ENCODE measurements at regions not wholly inside any gene's neighbourhood (a gene's known extent, or its start where the extent isn't known, plus 50 kb on each side); places are given as distances from the start of the nearest gene placed in this dataset.

- DNase-seq (ENCODE audit: low read depth) = no peak
- TF ChIP-seq CTCF (conservative IDR thresholded peaks at IDR 0.05; ENCODE audit: low read depth, low read length) = no peak
- no peak overlapping the region for H3K4me3 ChIP-seq (ENCODE audit: low read depth, low read length)
Measured at GRCh38 chr13:29674532-29674931, 79.0 kb upstream of the SLC7A1 start.

GRCh38 chr13:29664591-29664990 is 69.1 kb upstream of the SLC7A1 start:
- TF ChIP-seq CTCF (conservative IDR thresholded peaks at IDR 0.05; ENCODE audit: low read depth, low read length) = no peak
- DNase-seq (ENCODE audit: low read depth) = no peak

GRCh38 chr13:29654843-29655547 is 59.5 kb upstream of the SLC7A1 start:
- no peak for TF ChIP-seq CTCF (conservative IDR thresholded peaks at IDR 0.05; ENCODE audit: low read depth, low read length)
- H3K4me3 ChIP-seq (ENCODE audit: low read depth, low read length) = no peak overlapping the region
- DNase-seq (ENCODE audit: low read depth) = no peak

More at GRCh38 chr13:29664591-29664990, 69.1 kb upstream of the SLC7A1 start:
- no peak overlapping the region for H3K4me3 ChIP-seq (ENCODE audit: low read depth, low read length)

- no peak for TF ChIP-seq CTCF (conservative IDR thresholded peaks at IDR 0.05; ENCODE audit: low read depth, low read length)
- DNase-seq (ENCODE audit: low read depth) = no peak
- no peak overlapping the region for H3K4me3 ChIP-seq (ENCODE audit: low read depth, low read length)
Measured at GRCh38 chr13:29654384-29654783, 58.9 kb upstream of the SLC7A1 start.

GRCh38 chr13:29648760-29649159 is 53.3 kb upstream of the SLC7A1 start:
- TF ChIP-seq CTCF (conservative IDR thresholded peaks at IDR 0.05; ENCODE audit: low read depth, low read length) = no peak
- H3K4me3 ChIP-seq (ENCODE audit: low read depth, low read length) = no peak overlapping the region
- DNase-seq (ENCODE audit: low read depth) = no peak

All from epithelial cell of proximal tubule (primary cell).